Stomach (tissue), 8 donors: ENCODE measurements at regions not wholly inside any gene's neighbourhood (a gene's known extent, or its start where the extent isn't known, plus 50 kb on each side); places are given as distances from the start of the nearest gene placed in this dataset.

Source experiments
- DNase-seq, 2 donors: peaks; one replicate each; pipeline versions ENCODE4 v3.0.0 to v3.0.0-alpha.2; 2013 to 2019
- H3K27ac ChIP-seq, 5 donors: fragments of 200-600 bp in 4 of 5; sonication (generic) in 4 of 5; one replicate each; pipeline ENCODE4 v1.5.1; 2013 to 2019; ENCODE audit warnings: mild to moderate bottlenecking in 1 of 5, moderate library complexity in 1 of 5
- H3K27me3 ChIP-seq, 3 donors: fragments of 200-600 bp; sonication (generic); one replicate each; pipeline ENCODE4 v1.5.1; 2017 to 2019; ENCODE audit warnings: mixed run types in 1 of 3
- H3K36me3 ChIP-seq, 4 donors: fragments of 200-600 bp; sonication (generic); 1 replicate in 3 of 4; 2 replicates in 1 of 4; pipeline ENCODE4 v1.5.1; 2016 to 2019
- H3K4me1 ChIP-seq, 4 donors: fragments of 200-600 bp; sonication (generic); one replicate each; pipeline ENCODE4 v1.5.1; 2016 to 2019
- H3K4me3 ChIP-seq, 4 donors: fragments of 200-600 bp; sonication (generic) in 3 of 4; one replicate each; pipeline ENCODE4 v1.5.1; 2016 to 2019; ENCODE audit warnings: mild to moderate bottlenecking in 1 of 4
- H3K9me3 ChIP-seq, 4 donors: fragments of 200-600 bp; sonication (generic); one replicate each; pipeline ENCODE4 v1.5.1; 2016 to 2019
- CTCF ChIP-seq, 7 experiments: fragments of 450-650 bp in 4 of 7; fragments of 200-600 bp in 3 of 7; sonication (generic) in 3 of 7; IDR thresholded peaks; one replicate each; pipeline ENCODE4 v1.5.1; 2016 to 2019; ENCODE audit warnings: antibody characterized with exemption in 7 of 7, control low read depth in 2 of 7, mild to moderate bottlenecking in 1 of 7
- EP300 ChIP-seq: sonication (generic); formaldehyde crosslinking; IDR thresholded peaks from one replicate; pipeline ENCODE4 v1.6.1; 2017; ENCODE audit warnings: antibody characterized with exemption
- POLR2A ChIP-seq, 4 donors: fragments of 450-650 bp; IDR thresholded peaks; one replicate each; pipeline ENCODE4 v1.6.1; 2016; ENCODE audit warnings: antibody characterized with exemption in 4 of 4, control low read depth in 2 of 4, mild to moderate bottlenecking in 1 of 4, moderate library complexity in 1 of 4
- POLR2AphosphoS5 ChIP-seq, 3 donors: sonication (generic); formaldehyde crosslinking; IDR thresholded peaks; one replicate each; pipeline ENCODE4 v1.6.1; 2016; ENCODE audit warnings: antibody characterized with exemption in 3 of 3
- WGBS, 5 donors: extraction: QIAGEN DNeasy Blood & Tissue Kit in 3 of 5; methylation state at CpG; one replicate each; pipeline versions ENCODE4 v1.1.5 to v1.1.7; 2013 to 2018; 5-methylcytosine and 5-hydroxymethylcytosine counted together
- intact Hi-C: fragments of 100-400 bp; cut with DNase I; formaldehyde crosslinking; loops from one replicate; pipeline ENCODE4 v1.15.1; 2023; ENCODE audit warnings: low total_unique reads
- donor health status: healthy with polysubstance abuse.
- donor health status: Bipolar disorder and iron deficiency.
- donor health status: healthy.

- H3K4me3 ChIP-seq: no peak overlapping the region
- WGBS, 5 donors: 20 to 28% (median 23%) methylated on average over 13 to 14 of the region's 14 CpGs
These were observed 306.5 kb downstream of the IL20RB start for GRCh38 chr3:137264071-137264820.

GRCh38 chr3:137264843-137265330 lies 307.1 kb downstream of the IL20RB start:
- WGBS, 5 donors: 43 to 50% (median 46%) methylated on average over 3 of the region's 3 CpGs
- Histone ChIP-seq H3K9me3 (no peaks in the 10 kb centered on the region), H3K27me3 (peaks cover 3 to 12% (median 3%) of the 10 kb centered on the region in 3 donors), H3K4me3 (no peak overlapping the region), H3K36me3 (no peaks in the 10 kb centered on the region), H3K27ac (no peak overlapping the region), H3K4me1 (peaks cover 0 to 12% (median 0%) of the 10 kb centered on the region in 4 donors)
- TF ChIP-seq CTCF (IDR thresholded peaks at IDR 0.05) (no peak), EP300 (no peak), POLR2A (IDR thresholded peaks at IDR 0.05) (no peak), POLR2AphosphoS5 (IDR thresholded peaks at IDR 0.05) (no peak)
- DNase-seq: no peak
- intact Hi-C loops: no loop called here

More at GRCh38 chr3:137264071-137264820, 306.5 kb downstream of the IL20RB start:
- Histone ChIP-seq H3K36me3 (no peaks in the 10 kb centered on the region), H3K27me3 (peaks cover 3 to 12% (median 3%) of the 10 kb centered on the region in 3 donors), H3K27ac (no peak overlapping the region), H3K4me1 (peaks cover 0 to 13% (median 0%) of the 10 kb centered on the region in 4 donors), H3K9me3 (no peaks in the 10 kb centered on the region)
- intact Hi-C loops: no loop called here
- no peak for TF ChIP-seq POLR2AphosphoS5 (IDR thresholded peaks at IDR 0.05)
- no peak for TF ChIP-seq CTCF (IDR thresholded peaks at IDR 0.05)
- TF ChIP-seq EP300: no peak
- no peak for TF ChIP-seq POLR2A (IDR thresholded peaks at IDR 0.05)
- DNase-seq: peak in 1 of 2 donors; percentile 77

GRCh38 chr3:137282871-137283270 lies 325.1 kb downstream of the IL20RB start:
- H3K27me3 ChIP-seq: no peaks in the 10 kb centered on the region
- intact Hi-C loops: no loop called here
- H3K27ac ChIP-seq: no peak overlapping the region
- no peaks in the 10 kb centered on the region for H3K36me3 ChIP-seq
- H3K4me3 ChIP-seq: no peak overlapping the region
- no peak for DNase-seq
- TF ChIP-seq EP300: no peak
- TF ChIP-seq POLR2AphosphoS5 (IDR thresholded peaks at IDR 0.05): no peak
- TF ChIP-seq POLR2A (IDR thresholded peaks at IDR 0.05): no peak
- TF ChIP-seq CTCF (IDR thresholded peaks at IDR 0.05): no peak
- no peaks in the 10 kb centered on the region for H3K9me3 ChIP-seq
- no peaks in the 10 kb centered on the region for H3K4me1 ChIP-seq

GRCh38 chr3:137285924-137286323 lies 328.1 kb downstream of the IL20RB start:
- TF ChIP-seq CTCF (IDR thresholded peaks at IDR 0.05) (no peak), EP300 (no peak), POLR2A (IDR thresholded peaks at IDR 0.05) (no peak), POLR2AphosphoS5 (IDR thresholded peaks at IDR 0.05) (no peak)
- no peaks in the 10 kb centered on the region for H3K36me3 ChIP-seq
- no peak overlapping the region for H3K4me3 ChIP-seq
- peaks cover 0 to 6% (median 0%) of the 10 kb centered on the region in 3 donors for H3K27me3 ChIP-seq
- no peak overlapping the region for H3K27ac ChIP-seq
- intact Hi-C loops: no loop called here
- H3K4me1 ChIP-seq: no peaks in the 10 kb centered on the region
- 74 to 91% (median 84%) methylated on average over 2 of the region's 2 CpGs for WGBS, 5 donors
- DNase-seq: no peak
- no peaks in the 10 kb centered on the region for H3K9me3 ChIP-seq
